Skin of body (tissue), 1 donor: ENCODE measurements at regions not wholly inside any gene's neighbourhood (a gene's known extent, or its start where the extent isn't known, plus 50 kb on each side); places are given as distances from the start of the nearest gene placed in this dataset. TPM values are rescaled to one million over a fixed set of nuclear protein-coding genes. Genes with fewer than 3 reads are reported as not detected.

Experiments
- small RNA-seq: library from RNA; depleted of rRNA; stranded (forward); fragments of <200 nt; gene quantifications from one replicate; pipeline ENCODE3, GENCODE V24; 2014; ENCODE audit warnings: low replicate concordance

Small RNAs in the stretch of these regions (small RNA-seq; reads per million reads assigned to genes)
- not detected for gene AC234064.1
